ENCODE measurements at regions not wholly inside any gene's neighbourhood (a gene's known extent, or its start where the extent isn't known, plus 50 kb on each side); places are given as distances from the start of the nearest gene placed in this dataset.
"Not testable (repeated sequence)": the region's sequence is repeated elsewhere in the genome, so short reads cannot be mapped to it uniquely, and the experiment has no call there.

- no peak for DNase-seq (ENCODE audit: low spot score)
Observed at GRCh38 chr2:186382932-186383331, 103.1 kb upstream of the ZC3H15 start.

- DNase-seq (ENCODE audit: low spot score) = no peak
Observed at GRCh38 chr2:186384226-186384625, 101.8 kb upstream of the ZC3H15 start.

GRCh38 chr2:186385638-186386201 lies 100.3 kb upstream of the ZC3H15 start:
- not testable (repeated sequence) for DNase-seq (ENCODE audit: low spot score)

- DNase-seq (ENCODE audit: low spot score) = no peak
Observed at GRCh38 chr2:186399082-186399644, 86.9 kb upstream of the ZC3H15 start.

- DNase-seq (ENCODE audit: low spot score) = no peak
Observed at GRCh38 chr2:186405842-186406241, 80.2 kb upstream of the ZC3H15 start.

GRCh38 chr2:186407611-186408010 lies 78.4 kb upstream of the ZC3H15 start:
- DNase-seq (ENCODE audit: low spot score) = no peak

GRCh38 chr2:186410802-186411201 lies 75.3 kb upstream of the ZC3H15 start:
- no peak for DNase-seq (ENCODE audit: low spot score)

GRCh38 chr2:186422226-186422625 lies 63.8 kb upstream of the ZC3H15 start:
- DNase-seq (ENCODE audit: low spot score) = peak; percentile 6

GRCh38 chr2:186423481-186423880 lies 62.6 kb upstream of the ZC3H15 start:
- no peak for DNase-seq (ENCODE audit: low spot score)

GRCh38 chr2:186424265-186424664 lies 61.8 kb upstream of the ZC3H15 start:
- no peak for DNase-seq (ENCODE audit: low spot score)

- no peak for DNase-seq (ENCODE audit: low spot score)
Observed at GRCh38 chr2:186425576-186425975, 60.5 kb upstream of the ZC3H15 start.

- no peak for DNase-seq (ENCODE audit: low spot score)
Observed at GRCh38 chr2:186426153-186427016, 59.7 kb upstream of the ZC3H15 start.

- not testable (repeated sequence) for DNase-seq (ENCODE audit: low spot score)
Observed at GRCh38 chr2:186427017-186427350, 59.1 kb upstream of the ZC3H15 start.

GRCh38 chr2:186427970-186428369 lies 58.1 kb upstream of the ZC3H15 start:
- no peak for DNase-seq (ENCODE audit: low spot score)

- DNase-seq (ENCODE audit: low spot score) = no peak
Observed at GRCh38 chr2:186429104-186429503, 57.0 kb upstream of the ZC3H15 start.

GRCh38 chr2:186431306-186431705 lies 54.8 kb upstream of the ZC3H15 start:
- no peak for DNase-seq (ENCODE audit: low spot score)

- DNase-seq (ENCODE audit: low spot score) = no peak
Observed at GRCh38 chr2:186433040-186433439, 53.0 kb upstream of the ZC3H15 start.

- no peak for DNase-seq (ENCODE audit: low spot score)
Observed at GRCh38 chr2:186433777-186434432, 52.2 kb upstream of the ZC3H15 start.

Measured in COLO829 (cell line).